HG03103 (cell line): ENCODE measurements at regions not wholly inside any gene's neighbourhood (a gene's known extent, or its start where the extent isn't known, plus 50 kb on each side); places are given as distances from the start of the nearest gene placed in this dataset.

Source experiments
- ATAC-seq: cut with Tn5 transposase; IDR thresholded peaks from one replicate; pipeline ENCODE4 v1.9.1; 2021; ENCODE audit warnings: low read depth; ENCODE audit not compliant: unreplicated experiment

DNA sequence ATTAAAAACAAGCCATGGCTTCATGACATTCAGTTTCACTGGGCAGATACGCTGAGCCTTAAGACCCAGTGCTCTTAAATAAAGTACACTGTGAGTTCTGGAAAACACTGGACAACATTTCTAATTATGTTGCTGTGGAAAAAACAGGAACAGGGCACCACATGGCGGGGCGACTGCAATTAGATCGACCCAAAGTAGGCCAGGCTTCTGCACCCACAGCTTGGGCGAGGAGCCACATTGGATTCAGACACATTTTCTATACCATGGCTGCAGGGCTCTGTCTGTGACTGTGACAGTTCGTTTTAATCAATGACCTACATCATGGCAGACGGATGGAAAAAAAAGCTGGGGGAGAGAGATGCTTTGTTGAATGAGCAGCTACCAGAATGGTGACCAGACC lies 227.2 kb upstream of the HS6ST1 start:
- no peak for ATAC-seq

- ATAC-seq, result no peak
Measured at GRCh38 chr2:128547667-128548066, 229.0 kb upstream of the HS6ST1 start.

DNA sequence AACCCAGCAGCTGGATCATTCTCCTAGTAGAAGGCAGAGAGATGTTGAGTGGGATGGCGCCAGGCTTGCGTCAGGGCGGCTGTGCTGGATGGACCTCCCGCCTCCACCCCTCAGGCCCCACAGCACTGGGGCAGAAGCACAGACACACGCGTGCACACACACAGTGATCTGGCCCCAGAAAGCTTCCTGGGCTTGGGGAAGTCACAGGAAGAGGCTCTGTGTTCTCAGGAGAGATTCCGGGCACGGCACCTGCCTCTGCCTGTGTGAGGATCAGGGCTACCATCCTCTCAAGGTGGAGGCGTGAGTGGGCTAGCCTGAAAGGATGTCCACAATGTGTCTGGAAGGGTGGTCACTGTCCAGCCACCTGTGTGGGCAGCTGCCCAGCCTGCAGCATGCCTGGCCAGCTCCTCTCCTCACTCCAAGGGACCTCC lies 229.8 kb upstream of the HS6ST1 start:
- ATAC-seq, result no peak

DNA sequence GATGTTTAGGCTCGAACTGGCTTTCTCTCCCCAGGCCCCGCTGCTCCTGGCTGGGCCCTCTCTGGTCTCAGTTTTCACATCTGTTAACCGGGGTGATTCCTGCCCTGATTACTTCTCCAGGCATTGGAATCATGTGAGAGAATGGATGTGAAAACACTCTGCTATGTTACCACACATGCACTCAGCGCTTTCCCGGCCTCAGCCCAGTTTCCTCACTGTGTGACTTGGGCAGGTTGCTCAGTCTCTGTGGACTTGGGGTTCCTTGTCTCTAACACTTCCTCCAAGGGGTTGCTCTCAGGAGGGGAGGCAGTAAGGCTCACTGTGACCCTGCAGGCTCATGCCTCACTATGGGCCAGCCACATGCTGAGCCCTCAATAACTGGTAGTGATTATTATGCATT lies 230.4 kb upstream of the HS6ST1 start:
- ATAC-seq, result no peak

GRCh38 chr2:128549646-128550260 lies 231.1 kb upstream of the HS6ST1 start:
- ATAC-seq, result no peak

GRCh38 chr2:128550389-128550788 lies 231.7 kb upstream of the HS6ST1 start:
- ATAC-seq, result no peak

DNA sequence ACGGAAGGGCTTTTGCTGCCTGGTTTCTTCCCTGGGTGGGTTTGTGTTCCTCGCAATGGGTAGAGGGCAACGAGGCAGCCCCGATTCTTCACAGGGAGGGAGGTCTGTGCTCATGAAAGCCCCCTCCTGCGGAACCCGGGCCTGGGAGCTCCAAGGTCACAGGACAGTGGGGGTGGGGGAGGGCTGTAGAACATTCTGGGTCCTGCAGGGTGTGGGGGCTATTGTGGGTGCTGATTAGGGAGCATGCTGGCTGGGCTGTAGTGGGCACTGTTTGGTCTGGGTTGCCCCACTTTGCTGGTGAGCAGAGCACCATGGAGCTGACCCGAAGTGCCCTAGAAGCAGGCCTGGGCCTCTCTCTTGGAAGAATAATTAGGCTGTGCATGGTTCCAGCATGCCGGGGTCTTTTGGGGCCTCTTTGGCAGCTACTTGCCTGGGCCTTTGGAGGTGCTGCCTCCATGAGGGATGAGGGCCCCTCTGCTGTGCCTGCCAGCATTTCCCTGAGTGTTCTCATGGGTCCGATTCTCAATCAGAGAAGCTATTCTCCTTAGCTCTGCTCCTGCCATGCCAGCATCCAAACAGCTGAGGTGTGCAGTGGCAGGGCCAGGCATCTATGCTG lies 232.2 kb upstream of the HS6ST1 start:
- ATAC-seq, result no peak

DNA sequence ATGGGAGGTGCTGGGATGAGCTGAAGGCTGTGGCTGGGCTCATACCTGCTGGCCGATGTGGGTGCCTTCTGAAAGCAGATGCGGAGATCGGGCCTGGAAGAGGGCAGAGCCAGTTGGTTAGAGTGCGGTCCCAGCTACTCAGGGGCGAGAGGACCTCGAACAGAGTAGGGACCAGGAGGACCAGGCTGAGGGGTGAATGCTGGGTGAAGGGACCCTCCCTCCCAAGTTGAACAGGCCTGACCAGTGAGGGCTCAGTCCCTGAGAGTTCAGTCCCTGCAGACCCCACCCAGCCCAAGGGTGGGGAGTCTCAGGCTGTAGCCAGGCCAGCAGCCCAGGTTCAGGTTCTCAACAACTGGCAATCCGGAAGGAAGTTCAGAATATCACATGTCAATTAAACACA lies 232.8 kb upstream of the HS6ST1 start:
- no peak for ATAC-seq

GRCh38 chr2:128552141-128552805 lies 233.6 kb upstream of the HS6ST1 start:
- no peak for ATAC-seq

GRCh38 chr2:128552806-128553551 lies 234.3 kb upstream of the HS6ST1 start:
- ATAC-seq, result no peak

GRCh38 chr2:128554151-128554769 lies 235.6 kb upstream of the HS6ST1 start:
- ATAC-seq, result no peak

GRCh38 chr2:128555433-128555832 lies 236.8 kb upstream of the HS6ST1 start:
- ATAC-seq, result no peak

DNA sequence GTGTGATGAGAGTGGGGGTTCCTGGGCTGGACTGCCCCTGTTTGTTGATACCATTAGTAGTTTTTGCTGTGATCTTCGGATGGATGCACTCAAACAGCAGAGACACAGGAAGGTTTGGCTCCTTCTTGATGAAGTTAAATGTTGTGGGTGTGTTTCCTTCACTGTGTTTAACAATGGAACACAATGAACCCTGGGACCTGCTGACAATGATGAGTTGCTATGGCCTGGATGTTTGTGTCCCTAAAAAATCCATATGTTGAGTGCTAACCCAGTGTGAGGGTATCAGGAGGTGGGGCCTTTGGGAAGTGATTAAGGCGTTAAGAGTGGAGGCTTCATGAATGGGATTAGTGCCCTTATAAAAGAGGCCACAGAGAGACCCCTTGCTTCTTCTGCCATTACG lies 237.4 kb upstream of the HS6ST1 start:
- ATAC-seq, result no peak

DNA sequence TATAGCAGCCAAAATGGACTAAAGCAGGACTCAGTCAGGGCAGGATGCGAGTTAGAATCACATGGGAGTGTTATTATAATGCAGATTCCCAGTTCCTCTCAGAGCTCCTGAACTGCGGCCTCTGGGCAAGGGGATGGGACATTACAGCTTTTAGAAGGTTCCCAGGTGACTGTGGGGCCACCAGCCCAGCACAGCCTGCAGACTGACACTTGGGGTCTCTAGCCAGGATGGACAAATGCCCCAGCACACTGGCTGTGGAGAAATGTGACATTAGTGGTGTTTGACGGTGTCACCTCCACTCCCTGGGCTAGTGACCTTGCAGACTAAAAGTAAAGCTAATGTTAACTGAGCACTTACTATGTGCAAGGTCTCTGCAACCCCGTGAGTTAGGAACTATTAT lies 238.0 kb upstream of the HS6ST1 start:
- ATAC-seq, result no peak

DNA sequence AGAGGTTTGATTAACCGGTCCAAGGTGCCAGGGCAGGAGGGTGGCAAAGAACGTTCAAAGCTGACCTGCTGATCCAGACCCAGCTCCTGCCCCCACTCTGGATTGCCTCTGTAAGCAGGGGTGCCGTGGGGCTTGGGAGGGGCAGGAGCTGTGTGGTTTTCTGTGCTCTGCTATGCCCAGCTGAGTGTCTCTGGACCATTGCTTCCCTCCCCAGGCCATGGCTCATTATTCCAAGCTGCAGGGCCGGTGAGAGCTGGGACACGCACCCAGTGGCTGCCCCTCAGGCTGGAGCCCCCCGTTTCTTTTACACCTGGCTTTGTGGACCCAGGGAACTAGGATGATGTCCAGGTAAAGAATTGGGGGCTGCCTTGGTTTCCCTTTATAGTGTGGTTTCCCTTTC lies 238.4 kb upstream of the HS6ST1 start:
- ATAC-seq, result no peak

DNA sequence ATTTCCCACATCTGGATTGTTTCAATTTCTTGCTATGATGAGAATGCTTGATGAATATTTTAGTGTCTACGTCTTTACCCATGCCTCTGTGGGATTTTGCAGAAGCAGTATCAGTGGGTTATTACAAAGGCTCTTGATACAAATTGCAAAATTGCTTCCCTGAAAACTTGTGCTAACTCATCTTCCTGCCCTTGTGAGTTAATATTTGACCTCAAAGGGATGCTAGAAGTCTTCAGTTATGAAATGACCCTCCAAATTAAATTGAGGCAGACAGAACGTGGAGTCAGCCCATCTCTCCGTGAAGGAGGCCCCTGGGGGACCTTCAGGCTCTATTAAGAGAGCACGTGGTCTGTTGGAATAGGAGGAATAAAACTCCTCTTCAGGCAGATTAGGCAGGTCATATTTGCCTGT lies 239.2 kb upstream of the HS6ST1 start:
- ATAC-seq, result no peak

DNA sequence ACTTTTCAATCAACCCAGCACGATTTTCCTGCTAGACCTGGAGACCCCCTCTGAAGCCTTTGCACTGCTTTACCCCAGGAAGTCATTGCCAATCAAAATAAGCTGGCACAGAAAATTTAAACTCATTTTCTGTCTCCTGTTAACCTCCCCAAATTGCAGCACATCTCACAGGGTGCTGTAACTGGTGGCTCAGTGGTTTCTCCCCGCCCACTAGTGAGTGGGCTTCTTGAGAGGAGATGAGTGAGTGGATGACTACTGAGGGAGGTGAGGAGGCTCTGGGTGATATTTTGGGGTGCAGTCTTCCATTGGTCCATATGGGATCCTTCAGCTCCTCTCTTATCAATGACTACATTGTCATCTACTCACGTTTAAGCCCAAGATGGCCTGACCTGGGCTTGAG lies 239.8 kb upstream of the HS6ST1 start:
- ATAC-seq, result no peak

DNA sequence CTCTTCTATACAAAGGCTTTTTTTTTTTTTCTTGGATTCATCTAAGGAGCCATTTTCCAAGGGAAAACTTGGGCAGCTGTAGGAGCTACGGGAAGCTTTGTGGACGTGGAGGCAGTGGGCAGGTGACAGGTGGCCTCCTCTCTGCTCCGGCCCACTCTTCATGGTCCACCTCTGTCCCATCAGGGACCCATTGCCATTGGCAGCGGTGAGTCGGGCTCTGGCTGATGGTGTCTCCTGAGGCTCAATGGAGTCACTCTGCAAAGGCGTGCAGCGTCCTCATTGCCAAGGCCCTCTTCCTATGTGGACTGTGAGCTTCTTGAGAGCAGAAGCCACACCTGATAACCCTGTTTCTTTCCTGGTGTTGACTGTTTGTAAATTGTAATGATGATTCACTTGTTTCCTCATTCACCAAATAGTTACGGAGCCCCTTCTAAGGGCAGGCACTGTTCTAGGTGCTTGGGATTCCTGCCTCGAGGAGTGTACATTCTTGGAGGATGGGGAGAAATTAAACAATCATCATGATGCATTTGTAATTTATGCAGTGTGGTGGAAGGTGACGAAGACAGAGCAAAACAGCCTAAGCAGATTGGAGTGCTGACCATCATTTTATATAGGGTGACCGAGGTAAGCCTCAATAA lies 240.3 kb upstream of the HS6ST1 start:
- no peak for ATAC-seq

DNA sequence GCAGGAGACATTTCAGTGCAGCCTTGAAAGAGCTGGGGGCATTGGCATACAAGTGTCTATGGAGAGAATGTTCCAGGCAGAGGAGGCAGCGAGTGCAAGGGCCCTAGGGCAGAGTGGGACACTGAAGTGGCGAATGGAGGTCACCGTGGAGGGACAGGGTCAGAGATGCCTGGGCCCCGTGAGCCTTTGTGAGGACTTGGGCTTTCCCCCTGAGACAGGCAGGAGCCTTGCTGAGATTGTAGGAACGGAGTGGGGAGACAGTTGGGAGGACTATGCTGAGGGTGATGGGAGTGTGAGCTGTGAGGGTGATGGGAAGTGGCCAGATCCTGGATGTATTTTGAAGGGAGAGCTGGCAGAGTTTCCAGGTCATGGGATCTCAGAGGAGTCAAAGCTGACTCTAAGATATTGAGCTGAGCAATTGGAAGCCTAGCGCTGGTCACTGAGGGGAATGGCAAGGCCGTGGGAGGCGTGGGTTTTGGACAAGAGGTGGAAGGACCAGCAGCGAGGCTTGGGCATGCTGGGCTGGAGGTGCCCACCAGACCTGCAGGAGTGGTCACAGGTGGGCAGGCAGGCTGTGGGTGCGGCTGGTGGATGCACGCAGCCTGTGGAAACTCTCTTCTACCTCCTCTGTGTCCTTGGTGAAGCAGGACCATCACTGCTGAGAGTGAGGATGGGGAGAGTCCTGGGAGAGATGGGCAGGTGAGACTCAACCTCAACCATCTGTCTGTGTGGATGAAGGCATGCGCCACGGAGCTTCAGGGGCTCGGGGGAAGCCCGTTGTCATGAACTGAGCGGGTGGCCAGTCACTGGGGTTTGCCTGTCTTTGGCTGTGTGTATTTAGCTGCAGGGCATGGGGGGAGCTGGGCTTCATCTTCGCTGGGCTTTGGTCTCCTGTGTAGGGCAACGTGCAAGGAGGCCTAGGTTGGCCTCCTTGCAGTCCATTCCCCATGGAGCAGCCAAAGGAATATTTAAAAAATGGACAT lies 241.2 kb upstream of the HS6ST1 start:
- no peak for ATAC-seq
